Psoas muscle (tissue), 7 donors: ENCODE measurements at regions not wholly inside any gene's neighbourhood (a gene's known extent, or its start where the extent isn't known, plus 50 kb on each side); places are given as distances from the start of the nearest gene placed in this dataset.

Experiments used
- ATAC-seq, 4 donors: fragments of 200-7000 bp; cut with Tn5 transposase; one replicate each; pipeline ENCODE4 v1.9.1; 2020; ENCODE audit warnings: moderate library complexity in 3 of 4, mild to moderate bottlenecking in 2 of 4
- DNase-seq, 2 donors: peaks; one replicate each; pipeline ENCODE4 v3.0.0-alpha.2; 2020
- H3K27ac ChIP-seq: fragments of 200-600 bp; one replicate; pipeline ENCODE4 v1.8.0; 2022
- H3K27me3 ChIP-seq, 3 donors: fragments of 200-600 bp in 1 of 3; one replicate each; pipeline versions ENCODE4 v1.6.1 to v1.8.0; 2013 to 2022; ENCODE audit warnings: low read length in 2 of 3, mild to moderate bottlenecking in 2 of 3, moderate library complexity in 1 of 3; ENCODE audit not compliant: insufficient read depth in 3 of 3
- H3K36me3 ChIP-seq, 2 donors: fragments of 200-600 bp in 1 of 2; one replicate each; pipeline versions ENCODE4 v1.6.1 to v1.8.0; 2013 to 2022; ENCODE audit warnings: low read depth in 1 of 2, mild to moderate bottlenecking in 1 of 2, moderate library complexity in 1 of 2; ENCODE audit not compliant: insufficient read depth in 1 of 2
- H3K4me1 ChIP-seq: fragments of 200-600 bp; one replicate; pipeline ENCODE4 v1.8.0; 2022
- H3K4me3 ChIP-seq: fragments of 200-600 bp; one replicate; pipeline ENCODE4 v1.8.0; 2022; ENCODE audit warnings: mild to moderate bottlenecking
- H3K9me3 ChIP-seq: fragments of 200-600 bp; one replicate; pipeline ENCODE4 v1.8.0; 2022
- WGBS, 3 donors: extraction: QIAGEN DNeasy Blood & Tissue Kit; methylation state at CpG; one replicate each; pipeline versions ENCODE4 v1.1.6 to v1.1.7; 2013; 5-methylcytosine and 5-hydroxymethylcytosine counted together
- intact Hi-C, 2 donors: fragments of 100-400 bp; cut with DNase I; formaldehyde crosslinking; loops; one replicate each; pipeline versions ENCODE4 v1.11.0 to v1.14.2; 2022
- TF ChIP-seq, protein P1 (sequence below): fragments of 200-600 bp; IDR thresholded peaks from one replicate; pipeline ENCODE4 v1.8.0; 2022; ENCODE audit warnings: antibody characterized with exemption
- donor health status: healthy with polysubstance abuse.
- donor health status: DM: no; HTN: no; CAD: no; lungs with moderate emphysema.
- donor health status: Bipolar disorder and iron deficiency.
- donor health status: healthy.
- donor health status: DM: yes; HTN: yes; CAD: no.
- donor health status: DM: no; HTN: no; CAD: no.
- donor health status: DM: yes; HTN: yes; CAD: no.

DNA sequence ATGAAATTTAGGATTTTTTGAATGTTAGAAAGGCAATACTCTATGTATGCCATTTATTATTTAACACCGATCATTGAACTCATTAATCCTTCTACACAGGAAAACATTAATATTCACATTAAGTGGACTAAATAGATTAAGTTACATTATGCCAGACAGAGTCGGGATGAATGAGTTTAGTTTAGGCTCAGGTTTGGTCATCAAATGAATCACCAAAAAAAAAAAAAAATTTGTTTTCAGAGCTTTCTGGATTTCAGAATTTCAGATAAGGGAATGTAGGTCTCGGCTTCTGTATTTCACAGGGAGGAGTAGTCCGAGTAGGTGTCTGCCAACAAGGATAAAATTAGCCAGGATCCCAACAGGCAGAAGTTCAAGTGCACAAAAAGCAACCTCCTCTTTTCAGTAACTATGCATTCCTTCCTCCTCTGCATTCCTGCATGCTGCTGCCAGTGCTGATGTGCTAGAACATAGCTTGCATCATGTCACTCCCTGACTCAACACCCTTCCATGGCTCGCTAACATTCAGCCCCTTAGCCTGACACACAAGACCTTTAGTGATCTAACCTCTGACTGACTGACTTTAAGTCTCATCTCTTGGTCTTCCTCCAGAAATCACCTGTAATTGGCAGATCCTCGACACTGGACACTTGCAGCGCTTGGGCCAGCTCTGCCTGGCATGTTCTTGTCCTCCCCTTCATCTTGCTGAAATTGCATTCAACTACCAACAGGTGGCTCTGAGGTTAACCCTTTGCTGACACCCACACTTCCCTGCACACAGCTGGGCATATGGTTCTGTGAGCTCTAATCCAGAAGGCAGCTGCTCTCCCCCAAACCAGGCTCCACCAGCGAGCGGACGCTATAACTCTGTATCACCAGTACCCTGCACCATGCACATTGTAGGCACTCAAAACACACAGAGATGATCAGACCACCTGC lies 145.4 kb upstream of the PROK2 start:
- 46 to 56% (median 50%) methylated on average over 10 of the region's 10 CpGs for WGBS, 3 donors
- no peaks in the 10 kb centered on the region for H3K36me3 ChIP-seq
- TF ChIP-seq, protein P1, sequence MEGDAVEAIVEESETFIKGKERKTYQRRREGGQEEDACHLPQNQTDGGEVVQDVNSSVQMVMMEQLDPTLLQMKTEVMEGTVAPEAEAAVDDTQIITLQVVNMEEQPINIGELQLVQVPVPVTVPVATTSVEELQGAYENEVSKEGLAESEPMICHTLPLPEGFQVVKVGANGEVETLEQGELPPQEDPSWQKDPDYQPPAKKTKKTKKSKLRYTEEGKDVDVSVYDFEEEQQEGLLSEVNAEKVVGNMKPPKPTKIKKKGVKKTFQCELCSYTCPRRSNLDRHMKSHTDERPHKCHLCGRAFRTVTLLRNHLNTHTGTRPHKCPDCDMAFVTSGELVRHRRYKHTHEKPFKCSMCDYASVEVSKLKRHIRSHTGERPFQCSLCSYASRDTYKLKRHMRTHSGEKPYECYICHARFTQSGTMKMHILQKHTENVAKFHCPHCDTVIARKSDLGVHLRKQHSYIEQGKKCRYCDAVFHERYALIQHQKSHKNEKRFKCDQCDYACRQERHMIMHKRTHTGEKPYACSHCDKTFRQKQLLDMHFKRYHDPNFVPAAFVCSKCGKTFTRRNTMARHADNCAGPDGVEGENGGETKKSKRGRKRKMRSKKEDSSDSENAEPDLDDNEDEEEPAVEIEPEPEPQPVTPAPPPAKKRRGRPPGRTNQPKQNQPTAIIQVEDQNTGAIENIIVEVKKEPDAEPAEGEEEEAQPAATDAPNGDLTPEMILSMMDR = no peak
- H3K4me3 ChIP-seq = no peak overlapping the region
- H3K4me1 ChIP-seq = no peaks in the 10 kb centered on the region
- DNase-seq = no peak
- peak in 3 of 4 donors; percentile 66 to 71 (median 69) for ATAC-seq
- intact Hi-C loops = no loop called here
- no peaks in the 10 kb centered on the region for H3K27me3 ChIP-seq
- H3K9me3 ChIP-seq = no peaks in the 10 kb centered on the region
- H3K27ac ChIP-seq = no peak overlapping the region

DNA sequence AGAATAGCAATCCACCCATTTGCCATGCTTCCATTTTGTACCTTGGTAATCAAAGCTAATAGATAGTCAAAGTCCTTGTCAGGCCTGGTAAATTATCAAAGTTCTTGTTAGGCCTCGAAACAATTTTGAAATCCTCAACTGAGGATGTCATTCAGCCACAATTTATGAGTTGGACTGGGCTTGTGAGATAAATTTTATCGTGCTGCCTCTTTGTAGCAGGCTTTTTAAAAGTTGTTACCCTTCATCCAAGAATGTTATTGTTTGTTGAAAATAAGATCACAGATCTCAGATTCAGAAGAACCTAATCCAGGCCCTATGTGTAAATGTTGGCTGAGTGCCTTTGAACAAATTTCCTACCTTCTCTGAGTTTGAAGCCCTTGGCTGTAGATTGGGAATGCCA lies 143.3 kb upstream of the PROK2 start:
- Histone ChIP-seq H3K27me3 (no peaks in the 10 kb centered on the region), H3K4me3 (no peak overlapping the region), H3K36me3 (no peaks in the 10 kb centered on the region), H3K4me1 (no peaks in the 10 kb centered on the region), H3K27ac (no peak overlapping the region), H3K9me3 (no peaks in the 10 kb centered on the region)
- intact Hi-C loops = no loop called here
- ATAC-seq (no peak), DNase-seq (no peak)
- 88 to 91% (median 91%) methylated on average over 2 of the region's 2 CpGs for WGBS, 3 donors
- TF ChIP-seq, protein P1 = no peak

DNA sequence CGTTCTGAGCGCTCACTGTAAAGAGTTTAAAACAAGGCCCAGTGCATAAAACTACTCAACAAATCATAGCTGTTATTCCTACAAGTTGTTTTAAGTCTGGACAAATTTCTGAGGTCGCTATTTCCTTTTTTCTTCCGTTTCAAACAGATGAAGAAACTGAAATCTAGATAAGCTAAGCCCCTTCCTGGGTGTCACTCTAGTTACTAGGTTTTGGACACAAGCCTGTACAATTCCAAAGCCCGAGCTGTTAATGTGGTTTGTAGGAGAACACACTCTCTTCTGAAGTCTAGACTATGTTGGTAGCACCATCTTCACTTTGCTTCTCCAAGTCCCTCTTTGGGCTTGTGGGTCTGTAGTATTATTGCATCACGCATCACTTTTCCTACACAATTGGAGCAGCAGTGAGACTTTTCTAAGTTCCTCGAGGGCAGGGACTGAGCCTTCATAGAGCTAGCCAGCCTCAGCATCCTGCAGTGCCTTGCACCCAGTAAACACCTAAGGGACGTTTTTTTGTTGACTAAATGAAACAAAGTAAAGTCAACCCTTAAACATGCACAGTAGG lies 142.6 kb upstream of the PROK2 start:
- Histone ChIP-seq H3K36me3 (no peaks in the 10 kb centered on the region), H3K4me3 (no peak overlapping the region), H3K27me3 (no peaks in the 10 kb centered on the region), H3K4me1 (no peaks in the 10 kb centered on the region), H3K27ac (no peak overlapping the region), H3K9me3 (no peaks in the 10 kb centered on the region)
- 86 to 87% (median 86%) methylated on average over 8 of the region's 8 CpGs for WGBS, 3 donors
- TF ChIP-seq, protein P1 = no peak
- intact Hi-C loops = no loop called here
- DNase-seq (no peak), ATAC-seq (no peak)

DNA sequence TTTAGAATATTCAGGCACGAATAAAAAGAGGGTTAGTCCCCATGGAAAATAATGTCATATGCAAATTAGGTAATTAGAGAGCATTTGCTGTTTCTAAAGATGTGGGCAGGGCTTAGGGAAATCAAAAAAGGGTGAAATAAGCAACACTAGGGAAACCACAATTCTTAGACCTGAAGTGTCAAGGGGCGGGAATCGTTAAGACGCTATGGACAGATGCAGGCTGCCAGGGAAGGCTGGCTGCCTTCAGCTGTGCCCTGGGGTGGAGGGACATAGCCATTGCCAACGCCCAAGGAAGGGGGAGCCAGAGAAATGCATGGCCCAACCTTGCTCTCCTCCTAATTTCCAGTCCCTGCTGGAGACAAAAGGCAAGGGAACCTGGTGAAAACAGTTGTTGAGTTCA lies 141.7 kb upstream of the PROK2 start:
- Histone ChIP-seq H3K27me3 (no peaks in the 10 kb centered on the region), H3K9me3 (no peaks in the 10 kb centered on the region), H3K36me3 (no peaks in the 10 kb centered on the region), H3K27ac (no peak overlapping the region), H3K4me3 (no peak overlapping the region), H3K4me1 (no peaks in the 10 kb centered on the region)
- TF ChIP-seq, protein P1 = no peak
- DNase-seq (no peak), ATAC-seq (no peak)
- WGBS, 3 donors = 49 to 54% (median 51%) methylated on average over 5 of the region's 5 CpGs
- intact Hi-C loops = no loop called here
